Loucy (cell line): ENCODE measurements at regions not wholly inside any gene's neighbourhood (a gene's known extent, or its start where the extent isn't known, plus 50 kb on each side); places are given as distances from the start of the nearest gene placed in this dataset.

Source experiments
- H2AFZ ChIP-seq: fragments of 200-600 bp; sonication (generic); 2 replicates; pipeline ENCODE4 v1.6.0; 2016; ENCODE audit warnings: antibody characterized with exemption, mild to moderate bottlenecking, low read length, moderate library complexity
- H3F3A ChIP-seq: fragments of 200-600 bp; 2 replicates; pipeline ENCODE4 v1.6.0; 2016; ENCODE audit warnings: antibody characterized with exemption, low read depth, mild to moderate bottlenecking
- H3K27me3 ChIP-seq: fragments of 200-600 bp; sonication (generic); 2 replicates; pipeline ENCODE4 v1.6.1; 2014; ENCODE audit warnings: low read length, mild to moderate bottlenecking; ENCODE audit not compliant: insufficient read depth, poor library complexity, severe bottlenecking
- H3K36me3 ChIP-seq: fragments of 200-600 bp; sonication (generic); 2 replicates; pipeline ENCODE4 v1.6.1; 2016; ENCODE audit warnings: low read length; ENCODE audit not compliant: insufficient read depth
- H3K4me1 ChIP-seq: fragments of 200-600 bp; sonication (generic); 2 replicates; pipeline ENCODE4 v1.5.1; 2014; ENCODE audit warnings: low read length, mild to moderate bottlenecking; ENCODE audit not compliant: insufficient read depth, poor library complexity, severe bottlenecking
- H3K4me2 ChIP-seq: fragments of 200-600 bp; sonication (generic); 2 replicates; pipeline ENCODE4 v1.6.0; 2014; ENCODE audit warnings: antibody characterized with exemption, low read length, low read depth, mild to moderate bottlenecking; ENCODE audit not compliant: poor library complexity, severe bottlenecking
- H3K4me3 ChIP-seq: fragments of 200-600 bp; sonication (generic); 2 replicates; pipeline ENCODE4 v1.5.1; 2014; ENCODE audit warnings: low read length, mild to moderate bottlenecking, mixed read lengths; ENCODE audit not compliant: poor library complexity, severe bottlenecking
- H3K79me2 ChIP-seq: fragments of 200-600 bp; sonication (generic); 2 replicates; pipeline ENCODE4 v1.6.1; 2014; ENCODE audit warnings: low read length; ENCODE audit not compliant: insufficient read depth
- H3K9ac ChIP-seq: fragments of 200-600 bp; sonication (generic); 2 replicates; pipeline ENCODE4 v1.6.0; 2014; ENCODE audit warnings: mild to moderate bottlenecking, low read depth, low read length, moderate library complexity; ENCODE audit not compliant: poor library complexity, severe bottlenecking
- H3K9me2 ChIP-seq: fragments of 200-600 bp; sonication (generic); replicated peaks from 2 replicates; pipeline ENCODE4 v1.6.1; 2016; ENCODE audit warnings: low read depth, low read length, mixed read lengths
- H3K9me3 ChIP-seq: fragments of 200-600 bp; sonication (generic); 2 replicates; pipeline ENCODE4 v1.6.1; 2014; ENCODE audit warnings: mild to moderate bottlenecking, antibody characterized with exemption, low read length, low read depth; ENCODE audit not compliant: insufficient read depth
- H4K20me1 ChIP-seq: fragments of 200-600 bp; sonication (generic); 2 replicates; pipeline ENCODE4 v1.6.0; 2014; ENCODE audit warnings: antibody characterized with exemption, low read length, mild to moderate bottlenecking; ENCODE audit not compliant: insufficient read depth, poor library complexity, severe bottlenecking
- CTCF ChIP-seq: fragments of 200-600 bp; sonication (generic); conservative IDR thresholded peaks from 2 replicates; pipeline ENCODE4 v1.5.1; 2014; ENCODE audit warnings: mild to moderate bottlenecking, antibody characterized with exemption, low read length
- EZH2phosphoT487 ChIP-seq: fragments of 200-600 bp; IDR thresholded peaks from 2 replicates; pipeline ENCODE4 v1.6.1; 2018; ENCODE audit warnings: antibody characterized with exemption, mild to moderate bottlenecking, moderate library complexity, borderline replicate concordance

- Histone ChIP-seq H3F3A (no peaks in the 10 kb centered on the region), H3K27me3 (no peaks in the 10 kb centered on the region), H4K20me1 (no peaks in the 10 kb centered on the region), H3K36me3 (no peaks in the 10 kb centered on the region), H3K9ac (no peak overlapping the region), H3K9me2 (no peaks in the 10 kb centered on the region), H3K4me2 (peak overlapping the region; percentile 41), H3K9me3 (peaks cover 5% of the 10 kb centered on the region; the same call in 1 of the 2 replicates), H3K4me3 (peak overlapping the region; percentile 45), H2AFZ (no peak overlapping the region), H3K79me2 (no peaks in the 10 kb centered on the region), H3K4me1 (peaks cover 2% of the 10 kb centered on the region)
- TF ChIP-seq EZH2phosphoT487 (no peak), CTCF (no peak)
Measured at GRCh38 chr6:170459451-170459850, 93.7 kb downstream of the PSMB1 start.

- Histone ChIP-seq H2AFZ (no peak overlapping the region), H3K9me2 (no peaks in the 10 kb centered on the region), H3K4me3 (no peak overlapping the region), H3K36me3 (no peaks in the 10 kb centered on the region), H4K20me1 (no peaks in the 10 kb centered on the region), H3F3A (no peaks in the 10 kb centered on the region), H3K4me1 (peaks cover 7% of the 10 kb centered on the region), H3K9ac (no peak overlapping the region), H3K4me2 (no peak overlapping the region), H3K27me3 (no peaks in the 10 kb centered on the region), H3K9me3 (no peaks in the 10 kb centered on the region; the same call in 1 of the 2 replicates), H3K79me2 (no peaks in the 10 kb centered on the region)
- TF ChIP-seq EZH2phosphoT487 = no peak
- TF ChIP-seq CTCF = no peak
Measured at GRCh38 chr6:170456886-170457698, 96.0 kb downstream of the PSMB1 start.
